Activated B cell treated with CpG ODN at 0.5 μM for 24 hours (primary cell): ENCODE measurements at regions not wholly inside any gene's neighbourhood (a gene's known extent, or its start where the extent isn't known, plus 50 kb on each side); places are given as distances from the start of the nearest gene placed in this dataset.

Source experiments
- ATAC-seq: fragments of 200-7000 bp; cut with Tn5 transposase; one replicate; pipeline ENCODE4 v1.10.0; 2021; ENCODE audit warnings: low read depth, mild to moderate bottlenecking, moderate library complexity
- CTCF ChIA-PET: fragments of 350-600 bp; sonication (Branson Sonifier 250); formaldehyde crosslinking; loops from one replicate; lab custom pipeline; 2021; ENCODE audit warnings: antibody characterized with exemption; lab: Charles Lee
- POLR2A ChIA-PET: fragments of 350-600 bp; sonication (Branson Sonifier 250); formaldehyde crosslinking; loops from one replicate; lab custom pipeline; 2021; ENCODE audit warnings: antibody characterized with exemption; lab: Charles Lee
- DNase-seq: peaks from one replicate; pipeline ENCODE4 v3.0.0; 2022
- H3K27ac Mint-ChIP-seq: one replicate; pipeline ENCODE4 v1.8.0; 2020; ENCODE audit warnings: mixed read lengths
- H3K27me3 Mint-ChIP-seq: one replicate; pipeline ENCODE4 v1.8.0; 2021; ENCODE audit warnings: mixed read lengths
- H3K36me3 Mint-ChIP-seq: one replicate; pipeline ENCODE4 v1.8.0; 2021; ENCODE audit warnings: low read depth, mixed read lengths
- H3K4me1 Mint-ChIP-seq: one replicate; pipeline ENCODE4 v1.8.0; 2021; ENCODE audit warnings: mixed read lengths
- H3K4me3 Mint-ChIP-seq: one replicate; pipeline ENCODE4 v1.8.0; 2020; ENCODE audit warnings: mild to moderate bottlenecking, mixed read lengths
- H3K9me3 Mint-ChIP-seq: one replicate; pipeline ENCODE4 v1.8.0; 2020; ENCODE audit warnings: mixed read lengths
- intact Hi-C: fragments of 100-400 bp; cut with micrococcal nuclease; formaldehyde crosslinking; loops from one replicate; pipeline ENCODE4 v1.15.1; 2024
- TF ChIP-seq, protein P1 (sequence below): fragments of 200-600 bp; IDR thresholded peaks from one replicate; pipeline ENCODE4 v1.8.0; 2022; ENCODE audit warnings: antibody characterized with exemption, mild to moderate bottlenecking

DNA sequence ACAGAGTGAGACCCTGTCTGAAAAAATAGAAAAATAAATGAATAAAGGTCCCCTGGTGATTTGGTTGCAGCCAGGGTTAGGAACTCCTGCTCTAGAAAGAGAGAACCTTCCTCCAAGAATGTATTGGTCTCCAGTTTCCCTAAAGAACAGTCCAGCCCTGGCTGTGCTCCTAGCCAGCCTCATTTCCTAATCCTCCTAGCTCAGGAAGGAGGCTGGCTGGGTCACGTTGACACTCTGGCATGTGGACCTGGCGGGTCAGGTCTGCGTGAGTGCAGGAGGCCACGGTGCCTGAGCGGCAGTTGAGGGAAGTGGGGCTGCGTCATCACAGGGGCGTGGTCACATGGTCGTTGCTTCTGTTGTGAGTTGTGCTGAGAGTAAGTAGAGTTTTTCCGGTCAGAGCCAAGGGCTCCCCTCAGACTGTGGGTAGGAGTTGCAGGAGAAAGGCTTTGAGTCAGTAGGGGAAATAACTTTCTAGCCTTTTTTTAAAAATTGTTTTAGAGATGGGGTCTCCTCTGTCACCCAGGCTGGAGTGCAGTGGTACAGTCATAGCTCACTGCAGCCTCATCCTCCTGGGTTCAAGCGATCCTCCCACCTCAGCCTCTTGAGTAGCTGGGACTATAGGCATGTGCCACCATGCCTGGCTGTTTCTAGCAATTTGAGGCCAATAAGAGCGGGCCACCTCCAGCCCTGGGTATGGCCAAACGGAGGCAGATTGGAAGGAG lies 194.0 kb upstream of the CIBAR2 start:
- Mint-ChIP-seq H3K27ac (peak overlapping the region; percentile 71), H3K27me3 (peaks cover 2% of the 10 kb centered on the region), H3K4me1 (peaks cover 65% of the 10 kb centered on the region), H3K9me3 (no peaks in the 10 kb centered on the region), H3K4me3 (peak overlapping the region; percentile 29), H3K36me3 (no peaks in the 10 kb centered on the region)
- POLR2A ChIA-PET, result interaction anchor here (0.6 to 4.3 kb wide), 4 partner anchors 113 to 450 kb away, joined by 3 to 17 read pairs (median 8); no protein-coding TSS in a partner anchor
- CTCF ChIA-PET, result interaction anchor here (0.7 to 1.9 kb wide), 5 partner anchors 9 to 310 kb away, joined by 3 to 6 read pairs (median 4); no protein-coding TSS in a partner anchor
- DNase-seq (peak; percentile 72), ATAC-seq (peak; percentile 69)
- intact Hi-C loops, result loop anchor here (1.0 to 5.0 kb wide), 2 partner anchors 304 to 451 kb away; no protein-coding TSS in a partner anchor
- TF ChIP-seq, protein P1, sequence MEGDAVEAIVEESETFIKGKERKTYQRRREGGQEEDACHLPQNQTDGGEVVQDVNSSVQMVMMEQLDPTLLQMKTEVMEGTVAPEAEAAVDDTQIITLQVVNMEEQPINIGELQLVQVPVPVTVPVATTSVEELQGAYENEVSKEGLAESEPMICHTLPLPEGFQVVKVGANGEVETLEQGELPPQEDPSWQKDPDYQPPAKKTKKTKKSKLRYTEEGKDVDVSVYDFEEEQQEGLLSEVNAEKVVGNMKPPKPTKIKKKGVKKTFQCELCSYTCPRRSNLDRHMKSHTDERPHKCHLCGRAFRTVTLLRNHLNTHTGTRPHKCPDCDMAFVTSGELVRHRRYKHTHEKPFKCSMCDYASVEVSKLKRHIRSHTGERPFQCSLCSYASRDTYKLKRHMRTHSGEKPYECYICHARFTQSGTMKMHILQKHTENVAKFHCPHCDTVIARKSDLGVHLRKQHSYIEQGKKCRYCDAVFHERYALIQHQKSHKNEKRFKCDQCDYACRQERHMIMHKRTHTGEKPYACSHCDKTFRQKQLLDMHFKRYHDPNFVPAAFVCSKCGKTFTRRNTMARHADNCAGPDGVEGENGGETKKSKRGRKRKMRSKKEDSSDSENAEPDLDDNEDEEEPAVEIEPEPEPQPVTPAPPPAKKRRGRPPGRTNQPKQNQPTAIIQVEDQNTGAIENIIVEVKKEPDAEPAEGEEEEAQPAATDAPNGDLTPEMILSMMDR, result no peak

DNA sequence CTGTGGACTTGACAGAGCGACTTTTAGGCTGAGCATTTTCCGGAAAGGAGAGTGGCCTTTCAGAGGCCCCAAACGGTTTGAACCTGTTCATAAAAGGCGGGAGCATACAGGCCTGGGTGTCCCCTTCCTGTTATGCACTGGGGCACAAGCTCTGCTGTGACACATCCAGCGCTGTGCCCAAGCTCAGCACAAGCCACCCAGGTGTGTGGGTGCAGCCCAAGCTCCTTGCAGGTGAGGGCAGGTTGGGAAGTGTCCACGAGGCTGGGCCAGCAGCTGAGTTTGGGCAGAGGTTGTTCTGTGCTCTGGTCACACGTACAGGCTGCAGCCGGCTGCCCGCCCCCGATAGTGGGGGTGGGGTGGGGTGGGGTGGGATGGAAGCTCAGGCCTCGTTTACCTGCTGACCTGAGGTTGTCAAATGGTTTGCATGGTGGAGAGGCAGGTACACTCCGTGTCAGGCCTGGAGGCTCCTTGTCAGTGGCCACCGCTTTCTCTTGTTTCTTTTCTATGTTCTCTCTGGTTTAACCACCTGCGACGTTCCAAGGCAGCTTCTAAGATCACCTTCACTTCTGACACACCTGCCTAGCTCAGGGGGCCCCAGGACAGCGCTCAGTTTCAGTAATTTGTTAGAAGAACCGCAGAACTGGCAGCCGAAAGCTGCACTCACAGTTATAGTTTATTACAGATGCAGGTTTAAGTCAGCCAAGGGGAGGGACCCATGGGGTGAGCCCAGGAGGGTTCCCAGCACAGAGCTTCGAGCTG lies 194.7 kb upstream of the CIBAR2 start:
- Mint-ChIP-seq H3K4me1 (peaks cover 69% of the 10 kb centered on the region), H3K36me3 (no peaks in the 10 kb centered on the region), H3K4me3 (no peak overlapping the region), H3K9me3 (no peaks in the 10 kb centered on the region), H3K27me3 (no peaks in the 10 kb centered on the region), H3K27ac (peak overlapping the region; percentile 71)
- TF ChIP-seq, protein P1, result no peak
- no peak for DNase-seq
- ChIA-PET CTCF (interaction anchor here (1.0 to 2.5 kb wide), 4 partner anchors 9 to 309 kb away, joined by 3 to 8 read pairs (median 4); no protein-coding TSS in a partner anchor), POLR2A (interaction anchor here (0.6 to 4.3 kb wide), 3 partner anchors 112 to 450 kb away, joined by 3 to 17 read pairs (median 6); no protein-coding TSS in a partner anchor)
- intact Hi-C loops, result loop anchor here (1.0 to 5.0 kb wide), 2 partner anchors 303 to 450 kb away; no protein-coding TSS in a partner anchor
- no peak for ATAC-seq

DNA sequence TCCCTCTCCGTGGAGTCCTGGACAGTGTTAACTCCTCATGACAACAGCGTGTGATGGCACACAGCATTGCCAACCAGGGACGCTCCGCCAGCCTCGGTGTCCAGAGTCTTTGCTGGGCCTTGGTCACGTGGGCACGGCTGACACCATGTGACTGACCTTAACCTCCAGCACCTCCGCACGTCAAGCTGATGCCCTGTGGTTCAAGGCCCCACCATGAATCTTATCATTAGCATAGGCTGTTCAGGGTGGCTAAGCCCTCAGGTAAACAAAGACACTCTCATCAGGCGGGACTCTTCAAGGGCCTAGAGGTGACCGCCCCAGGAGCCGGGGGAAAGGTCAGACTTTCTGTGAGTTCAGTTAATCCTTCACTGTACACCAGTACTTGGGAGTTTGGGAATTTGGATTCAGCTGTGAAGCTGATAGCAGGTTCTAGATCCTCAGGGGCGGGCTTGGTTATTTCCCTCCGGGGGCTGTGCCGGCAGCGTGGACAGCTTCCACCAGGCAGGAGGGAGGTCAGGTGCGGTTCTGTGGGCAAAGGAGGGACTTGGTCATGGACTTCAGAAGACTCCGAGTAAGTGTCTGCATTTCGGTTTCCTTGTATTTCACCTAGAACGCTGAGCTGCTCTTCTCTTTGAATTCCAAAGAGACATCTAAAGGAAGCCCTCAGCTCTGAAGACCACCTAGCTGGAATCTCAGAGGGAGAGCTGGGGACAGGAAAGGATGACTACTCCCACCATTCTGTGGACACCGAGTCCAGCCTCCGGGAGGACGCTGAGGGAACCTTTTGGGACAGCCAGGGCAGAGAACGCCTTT lies 195.5 kb upstream of the CIBAR2 start:
- Mint-ChIP-seq H3K27me3 (peaks cover 3% of the 10 kb centered on the region), H3K36me3 (no peaks in the 10 kb centered on the region), H3K9me3 (no peaks in the 10 kb centered on the region), H3K27ac (peak overlapping the region; percentile 82), H3K4me1 (peaks cover 75% of the 10 kb centered on the region), H3K4me3 (no peak overlapping the region)
- no peak for DNase-seq
- ChIA-PET POLR2A (interaction anchor here (0.5 to 4.3 kb wide), 5 partner anchors 14 to 449 kb away, joined by 3 to 17 read pairs (median 4); no protein-coding TSS in a partner anchor), CTCF (interaction anchor here (0.6 to 2.5 kb wide), 6 partner anchors 8 to 309 kb away, joined by 3 to 8 read pairs (median 4); no protein-coding TSS in a partner anchor)
- TF ChIP-seq, protein P1, result no peak
- intact Hi-C loops, result loop anchor here (5.0 kb wide), 1 partner anchor 450 kb away; no protein-coding TSS in a partner anchor
- ATAC-seq, result no peak

DNA sequence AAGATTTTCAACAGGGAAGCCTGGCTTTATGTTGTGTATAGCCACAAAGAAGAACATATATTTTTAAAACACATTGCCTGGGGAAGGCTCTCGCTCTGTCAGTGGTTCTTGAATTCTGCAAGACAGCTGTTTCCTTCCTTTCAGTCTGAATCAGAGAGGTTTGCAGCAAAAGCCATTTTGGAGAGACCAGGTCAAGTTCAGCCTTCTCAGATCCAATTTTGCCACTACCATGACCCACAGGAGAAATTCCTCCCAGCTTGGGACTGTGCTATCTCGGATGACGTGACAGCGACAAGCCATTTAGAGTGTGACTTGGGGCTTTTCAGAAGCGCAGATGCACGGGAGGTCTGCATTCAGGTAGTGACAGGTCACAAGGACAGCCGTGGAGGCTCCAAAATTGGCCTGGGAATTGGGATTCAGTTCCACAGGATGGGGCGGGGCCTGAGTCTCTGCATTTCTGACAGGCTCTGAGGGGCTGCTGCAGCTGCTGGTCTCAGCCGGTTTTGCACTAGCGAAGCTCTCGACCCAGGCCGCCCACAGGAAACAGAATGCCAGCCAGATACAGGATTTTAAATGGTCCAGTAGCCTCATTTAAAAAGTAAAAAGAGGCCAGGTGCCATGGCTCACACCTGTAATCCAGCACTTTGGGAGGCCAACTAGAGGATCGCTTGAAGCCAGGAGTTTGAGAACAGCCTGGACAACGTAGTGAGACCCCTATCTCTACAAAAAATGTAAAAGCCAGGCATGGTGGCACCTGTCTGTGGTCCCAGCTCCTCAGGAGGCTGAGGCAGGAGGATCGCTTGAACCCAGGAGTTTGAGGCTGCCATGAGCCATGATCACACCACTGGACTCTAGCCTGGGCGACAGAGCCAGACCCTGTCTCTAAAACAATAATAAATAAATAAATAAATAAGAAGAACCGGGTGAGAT lies 196.6 kb upstream of the CIBAR2 start:
- peaks cover 76% of the 10 kb centered on the region for H3K4me1 Mint-ChIP-seq
- no peaks in the 10 kb centered on the region for H3K36me3 Mint-ChIP-seq
- H3K27me3 Mint-ChIP-seq, result peaks cover 3% of the 10 kb centered on the region
- TF ChIP-seq, protein P1, result no peak
- H3K4me3 Mint-ChIP-seq, result peak overlapping the region; percentile 73
- DNase-seq (no peak), ATAC-seq (no peak)
- POLR2A ChIA-PET, result interaction anchor here (0.7 to 4.3 kb wide), 9 partner anchors 53 to 708 kb away, joined by 3 to 17 read pairs (median 5); no protein-coding TSS in a partner anchor
- H3K9me3 Mint-ChIP-seq, result no peaks in the 10 kb centered on the region
- peak overlapping the region; percentile 82 for H3K27ac Mint-ChIP-seq
- CTCF ChIA-PET, result interaction anchor here (0.6 to 2.5 kb wide), 8 partner anchors 9 to 307 kb away, joined by 3 to 8 read pairs (median 3); no protein-coding TSS in a partner anchor
- intact Hi-C loops, result loop anchor here (5.0 kb wide), 1 partner anchor 448 kb away; no protein-coding TSS in a partner anchor
